Right atrium auricular region (tissue), 2 donors: ENCODE measurements at regions not wholly inside any gene's neighbourhood (a gene's known extent, or its start where the extent isn't known, plus 50 kb on each side); places are given as distances from the start of the nearest gene placed in this dataset.
"Not testable (repeated sequence)": the region's sequence is repeated elsewhere in the genome, so short reads cannot be mapped to it uniquely, and the experiment has no call there.

ENCODE experiments used
- DNase-seq: peaks from one replicate; pipeline ENCODE4 v3.0.0-alpha.2; 2019; ENCODE audit warnings: low spot score
- H3K27ac ChIP-seq, 2 donors: fragments of 200-600 bp; sonication (generic); 1 replicate in 1 of 2; 2 replicates in 1 of 2; pipeline ENCODE4 v1.5.1; 2016 to 2019
- H3K27me3 ChIP-seq, 2 donors: fragments of 200-600 bp; sonication (generic); one replicate each; pipeline versions ENCODE4 v1.5.1 to v1.6.0; 2017 to 2019
- H3K36me3 ChIP-seq: fragments of 200-600 bp; sonication (generic); one replicate; pipeline ENCODE4 v1.5.1; 2016
- H3K4me1 ChIP-seq, 2 donors: fragments of 200-600 bp; sonication (generic); one replicate each; pipeline versions ENCODE4 v1.5.1 to v1.6.0; 2017 to 2019
- H3K4me3 ChIP-seq, 2 donors: fragments of 200-600 bp; sonication (generic); 1 replicate in 1 of 2; 2 replicates in 1 of 2; pipeline ENCODE4 v1.5.1; 2017 to 2019; ENCODE audit warnings: mild to moderate bottlenecking in 1 of 2, moderate library complexity in 1 of 2
- H3K9me3 ChIP-seq, 2 donors: fragments of 200-600 bp; sonication (generic); one replicate each; pipeline ENCODE4 v1.5.1; 2019
- TF ChIP-seq, protein P1 (sequence below), 2 donors: fragments of 200-600 bp; sonication (generic); IDR thresholded peaks; one replicate each; pipeline ENCODE4 v1.5.1; 2019; ENCODE audit warnings: antibody characterized with exemption in 2 of 2

GRCh38 chr1:38487396-38487795 is 372.2 kb downstream of the RRAGC start:
- Histone ChIP-seq H3K27me3 (no peaks in the 10 kb centered on the region), H3K27ac (no peak overlapping the region), H3K4me3 (no peak overlapping the region), H3K9me3 (no peaks in the 10 kb centered on the region), H3K4me1 (no peaks in the 10 kb centered on the region), H3K36me3 (no peaks in the 10 kb centered on the region)
- peak; percentile 11 for DNase-seq
- TF ChIP-seq, protein P1, sequence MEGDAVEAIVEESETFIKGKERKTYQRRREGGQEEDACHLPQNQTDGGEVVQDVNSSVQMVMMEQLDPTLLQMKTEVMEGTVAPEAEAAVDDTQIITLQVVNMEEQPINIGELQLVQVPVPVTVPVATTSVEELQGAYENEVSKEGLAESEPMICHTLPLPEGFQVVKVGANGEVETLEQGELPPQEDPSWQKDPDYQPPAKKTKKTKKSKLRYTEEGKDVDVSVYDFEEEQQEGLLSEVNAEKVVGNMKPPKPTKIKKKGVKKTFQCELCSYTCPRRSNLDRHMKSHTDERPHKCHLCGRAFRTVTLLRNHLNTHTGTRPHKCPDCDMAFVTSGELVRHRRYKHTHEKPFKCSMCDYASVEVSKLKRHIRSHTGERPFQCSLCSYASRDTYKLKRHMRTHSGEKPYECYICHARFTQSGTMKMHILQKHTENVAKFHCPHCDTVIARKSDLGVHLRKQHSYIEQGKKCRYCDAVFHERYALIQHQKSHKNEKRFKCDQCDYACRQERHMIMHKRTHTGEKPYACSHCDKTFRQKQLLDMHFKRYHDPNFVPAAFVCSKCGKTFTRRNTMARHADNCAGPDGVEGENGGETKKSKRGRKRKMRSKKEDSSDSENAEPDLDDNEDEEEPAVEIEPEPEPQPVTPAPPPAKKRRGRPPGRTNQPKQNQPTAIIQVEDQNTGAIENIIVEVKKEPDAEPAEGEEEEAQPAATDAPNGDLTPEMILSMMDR (IDR thresholded peaks at IDR 0.05) = no peak

- TF ChIP-seq, protein P1 (IDR thresholded peaks at IDR 0.05) = no peak
- no peak overlapping the region for H3K27ac ChIP-seq
- no peaks in the 10 kb centered on the region for H3K4me1 ChIP-seq
- no peak overlapping the region for H3K4me3 ChIP-seq
- peak; percentile 26 for DNase-seq
- H3K27me3 ChIP-seq = no peaks in the 10 kb centered on the region
- H3K9me3 ChIP-seq = no peaks in the 10 kb centered on the region
- no peaks in the 10 kb centered on the region for H3K36me3 ChIP-seq
Observed at GRCh38 chr1:38486085-38486484, 373.5 kb downstream of the RRAGC start.

GRCh38 chr1:38481871-38482826 is 377.4 kb downstream of the RRAGC start:
- Histone ChIP-seq H3K27me3 (no peaks in the 10 kb centered on the region), H3K9me3 (no peaks in the 10 kb centered on the region), H3K27ac (no peak overlapping the region), H3K36me3 (no peaks in the 10 kb centered on the region), H3K4me3 (no peak overlapping the region), H3K4me1 (no peaks in the 10 kb centered on the region)
- peak; percentile 32 for DNase-seq
- TF ChIP-seq, protein P1 (IDR thresholded peaks at IDR 0.05) = no peak

DNA sequence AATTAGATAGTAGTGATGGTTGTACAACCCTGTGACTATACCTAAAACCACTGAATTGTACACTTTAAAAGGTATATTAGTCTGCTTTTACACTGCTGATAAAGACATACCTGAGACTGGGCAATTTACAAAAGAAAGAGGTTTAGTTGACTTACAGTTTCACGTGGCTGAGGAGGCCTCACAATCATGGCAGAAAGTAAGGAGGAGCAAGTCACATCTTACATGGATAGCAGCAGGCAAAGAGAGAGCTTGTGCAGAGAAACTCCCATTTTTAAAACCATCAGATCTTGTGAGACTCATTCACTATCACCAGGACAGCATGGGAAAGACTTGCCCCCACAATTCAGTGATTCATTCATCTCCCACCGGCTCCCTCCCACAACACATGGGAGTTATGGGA is 379.9 kb downstream of the RRAGC start:
- H3K36me3 ChIP-seq, H3K4me3 ChIP-seq, DNase-seq, H3K27ac ChIP-seq, H3K4me1 ChIP-seq, H3K9me3 ChIP-seq, H3K27me3 ChIP-seq: not testable (repeated sequence)

GRCh38 chr1:38477811-38478210 is 381.8 kb downstream of the RRAGC start:
- no peaks in the 10 kb centered on the region for H3K27me3 ChIP-seq
- H3K9me3 ChIP-seq = no peaks in the 10 kb centered on the region

DNA sequence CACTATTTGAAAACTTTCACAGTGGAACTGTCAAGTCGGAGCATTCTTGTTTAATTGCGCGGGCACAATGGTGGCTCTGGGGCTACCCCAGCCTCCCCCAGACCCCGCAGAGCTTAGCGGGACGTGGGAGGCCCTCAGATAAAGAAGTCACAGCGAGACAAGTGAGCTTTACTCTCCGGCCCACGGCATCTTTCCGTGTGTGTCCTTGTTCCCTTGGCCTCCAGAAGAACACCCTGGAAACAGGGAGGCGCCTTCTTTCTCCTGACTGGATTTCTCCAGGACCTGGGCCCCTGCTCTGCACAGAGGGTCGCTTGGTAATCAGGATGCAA is 382.8 kb downstream of the RRAGC start:
- no peak for DNase-seq
- Histone ChIP-seq H3K36me3 (no peaks in the 10 kb centered on the region), H3K27ac (no peak overlapping the region), H3K4me3 (no peak overlapping the region), H3K27me3 (no peaks in the 10 kb centered on the region), H3K9me3 (no peaks in the 10 kb centered on the region), H3K4me1 (no peaks in the 10 kb centered on the region)
- TF ChIP-seq, protein P1 (IDR thresholded peaks at IDR 0.05) = no peak

More at GRCh38 chr1:38477811-38478210, 381.8 kb downstream of the RRAGC start:
- TF ChIP-seq, protein P1 (IDR thresholded peaks at IDR 0.05) = no peak
- H3K4me1 ChIP-seq = no peaks in the 10 kb centered on the region
- no peak overlapping the region for H3K4me3 ChIP-seq
- no peak overlapping the region for H3K27ac ChIP-seq
- H3K36me3 ChIP-seq = no peaks in the 10 kb centered on the region
- DNase-seq = no peak
